Smooth muscle cell (in vitro differentiated cells): ENCODE measurements at regions not wholly inside any gene's neighbourhood (a gene's known extent, or its start where the extent isn't known, plus 50 kb on each side); places are given as distances from the start of the nearest gene placed in this dataset.

Experiments
- DNase-seq: peaks from one replicate; lab custom pipeline; 2025; ENCODE audit not compliant: unreplicated experiment; lab: John Stamatoyannopoulos, UW
- H2AFZ ChIP-seq: fragments of 200-600 bp; sonication (generic); 2 replicates; pipeline ENCODE4 v1.6.0; 2016; ENCODE audit warnings: antibody characterized with exemption, low read depth, mild to moderate bottlenecking
- H3F3A ChIP-seq: fragments of 200-600 bp; sonication (generic); 2 replicates; pipeline ENCODE4 v1.6.0; 2017; ENCODE audit warnings: antibody characterized with exemption, low read depth
- H3K27ac ChIP-seq: fragments of 200-600 bp; sonication (generic); 2 replicates; pipeline ENCODE4 v1.5.1; 2016; ENCODE audit warnings: low read depth, mild to moderate bottlenecking
- H3K27me3 ChIP-seq: fragments of 200-600 bp; sonication (generic); 2 replicates; pipeline ENCODE4 v1.6.1; 2016; ENCODE audit warnings: low read depth, mild to moderate bottlenecking
- H3K36me3 ChIP-seq: fragments of 200-600 bp; sonication (generic); 2 replicates; pipeline ENCODE4 v1.5.1; 2016; ENCODE audit warnings: low read depth
- H3K4me1 ChIP-seq: fragments of 200-600 bp; sonication (generic); 2 replicates; pipeline ENCODE4 v1.5.1; 2016; ENCODE audit warnings: low read depth
- H3K4me2 ChIP-seq: fragments of 200-600 bp; sonication (generic); 2 replicates; pipeline ENCODE4 v1.6.0; 2016; ENCODE audit warnings: mild to moderate bottlenecking
- H3K4me3 ChIP-seq: fragments of 200-600 bp; sonication (generic); 2 replicates; pipeline ENCODE4 v1.5.1; 2016; ENCODE audit warnings: mild to moderate bottlenecking
- H3K79me2 ChIP-seq: fragments of 200-600 bp; sonication (generic); 2 replicates; pipeline ENCODE4 v1.6.0; 2016; ENCODE audit warnings: low read depth, mild to moderate bottlenecking
- H3K9ac ChIP-seq: fragments of 200-600 bp; sonication (generic); 2 replicates; pipeline ENCODE4 v1.6.0; 2016; ENCODE audit warnings: low read depth
- H3K9me3 ChIP-seq: fragments of 200-600 bp; sonication (generic); replicated peaks from 2 replicates; pipeline ENCODE4 v1.5.1; 2016; ENCODE audit warnings: low read depth
- H4K20me1 ChIP-seq: fragments of 200-600 bp; sonication (generic); 2 replicates; pipeline ENCODE4 v1.6.0; 2016; ENCODE audit warnings: low read depth
- WGBS: methylation state at CpG from one replicate; pipeline ENCODE4 v1.1.7; 2016; ENCODE audit warnings: low lambda C conversion rate; 5-methylcytosine and 5-hydroxymethylcytosine counted together
- TF ChIP-seq, protein P1 (sequence below): fragments of 200-600 bp; sonication (generic); IDR thresholded peaks from 2 replicates; pipeline ENCODE4 v1.5.1; 2017; ENCODE audit warnings: borderline replicate concordance, mild to moderate bottlenecking, antibody characterized with exemption; ENCODE audit not compliant: insufficient read depth, poor library complexity, severe bottlenecking

DNA sequence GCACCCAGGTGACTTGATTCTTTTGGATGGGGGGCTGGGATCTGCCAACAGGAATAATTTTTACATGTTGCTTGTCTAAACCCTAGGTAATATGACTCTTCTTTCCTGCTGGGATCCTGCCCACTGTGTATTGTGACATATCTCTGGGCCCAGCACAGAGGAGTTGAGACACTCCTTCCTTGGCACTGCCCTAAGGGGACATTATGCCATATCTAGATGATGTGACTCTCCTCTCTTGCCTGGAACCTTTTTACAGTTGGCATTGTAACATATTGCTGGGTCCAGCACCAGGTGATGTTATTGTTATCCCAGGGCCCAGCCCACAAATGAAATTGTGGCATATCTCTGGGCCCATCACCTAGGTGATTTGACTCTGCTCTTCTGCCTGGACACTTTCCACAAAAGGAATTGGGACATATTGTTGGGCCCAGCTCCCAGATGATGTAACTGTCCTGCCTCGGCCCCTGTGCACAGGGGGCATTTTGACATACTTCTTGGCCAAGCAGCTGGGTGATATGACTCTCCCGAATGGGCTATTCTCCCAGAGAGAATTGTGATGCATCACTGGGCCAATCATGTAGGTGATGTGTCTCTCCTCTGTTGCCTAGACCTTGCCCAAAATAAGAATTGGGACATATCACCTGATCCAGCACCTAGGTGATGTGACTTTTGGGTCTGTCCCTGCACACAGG, 1837.7 kb downstream of the TP53TG3F start:
- Histone ChIP-seq H3K4me3 (no peak overlapping the region), H3K27ac (no peak overlapping the region), H2AFZ (no peak overlapping the region), H4K20me1 (no peaks in the 10 kb centered on the region), H3K4me2 (no peak overlapping the region), H3K4me1 (no peaks in the 10 kb centered on the region), H3K9me3 (peaks cover 4% of the 10 kb centered on the region), H3K36me3 (no peaks in the 10 kb centered on the region), H3F3A (no peaks in the 10 kb centered on the region), H3K27me3 (no peaks in the 10 kb centered on the region), H3K79me2 (no peaks in the 10 kb centered on the region), H3K9ac (no peak overlapping the region)
- TF ChIP-seq, protein P1, sequence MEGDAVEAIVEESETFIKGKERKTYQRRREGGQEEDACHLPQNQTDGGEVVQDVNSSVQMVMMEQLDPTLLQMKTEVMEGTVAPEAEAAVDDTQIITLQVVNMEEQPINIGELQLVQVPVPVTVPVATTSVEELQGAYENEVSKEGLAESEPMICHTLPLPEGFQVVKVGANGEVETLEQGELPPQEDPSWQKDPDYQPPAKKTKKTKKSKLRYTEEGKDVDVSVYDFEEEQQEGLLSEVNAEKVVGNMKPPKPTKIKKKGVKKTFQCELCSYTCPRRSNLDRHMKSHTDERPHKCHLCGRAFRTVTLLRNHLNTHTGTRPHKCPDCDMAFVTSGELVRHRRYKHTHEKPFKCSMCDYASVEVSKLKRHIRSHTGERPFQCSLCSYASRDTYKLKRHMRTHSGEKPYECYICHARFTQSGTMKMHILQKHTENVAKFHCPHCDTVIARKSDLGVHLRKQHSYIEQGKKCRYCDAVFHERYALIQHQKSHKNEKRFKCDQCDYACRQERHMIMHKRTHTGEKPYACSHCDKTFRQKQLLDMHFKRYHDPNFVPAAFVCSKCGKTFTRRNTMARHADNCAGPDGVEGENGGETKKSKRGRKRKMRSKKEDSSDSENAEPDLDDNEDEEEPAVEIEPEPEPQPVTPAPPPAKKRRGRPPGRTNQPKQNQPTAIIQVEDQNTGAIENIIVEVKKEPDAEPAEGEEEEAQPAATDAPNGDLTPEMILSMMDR: no peak
- WGBS: 67% methylated on average over 2 of the region's 2 CpGs
- no peak for DNase-seq

DNA sequence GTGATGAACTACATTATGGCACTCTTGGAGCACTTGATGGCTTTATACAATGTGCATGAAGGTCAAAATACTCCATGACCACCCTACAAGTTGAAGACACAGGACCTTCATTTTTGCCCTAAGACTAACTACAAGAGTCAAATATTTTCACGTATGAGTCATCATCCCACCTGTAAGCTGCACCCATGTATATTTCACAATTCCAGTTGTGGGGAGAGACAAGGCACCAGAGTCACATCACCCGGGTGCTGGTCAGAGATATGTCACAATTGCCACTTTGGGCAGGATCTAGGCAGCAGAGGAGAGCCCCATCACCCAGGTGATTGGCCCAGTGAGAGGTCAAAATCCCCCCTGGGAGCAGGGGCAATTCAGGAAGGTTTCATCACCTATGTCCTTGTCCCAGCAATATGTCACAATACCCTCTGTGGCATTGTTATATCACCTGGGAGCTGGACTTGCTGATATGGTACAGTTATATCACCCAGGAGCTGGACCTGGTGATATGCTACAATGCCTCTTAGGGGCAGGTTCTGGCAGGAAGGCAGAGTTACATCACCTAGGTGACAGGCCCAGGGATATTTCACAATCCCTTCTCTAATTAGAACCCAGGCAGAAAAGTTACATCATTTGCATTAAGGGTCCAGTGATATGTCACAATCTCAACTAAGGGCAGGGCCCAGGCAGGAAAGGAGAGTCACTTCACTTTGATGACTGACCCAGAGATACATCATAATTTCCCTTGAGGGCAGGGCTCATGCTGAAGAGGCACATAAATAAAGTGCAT, 1839.2 kb downstream of the TP53TG3F start:
- H3K36me3 ChIP-seq: no peaks in the 10 kb centered on the region
- 58% methylated on average over 2 of the region's 2 CpGs for WGBS
- no peak overlapping the region for H3K27ac ChIP-seq
- no peaks in the 10 kb centered on the region for H4K20me1 ChIP-seq
- H3K79me2 ChIP-seq: no peaks in the 10 kb centered on the region
- TF ChIP-seq, protein P1: no peak
- H3K4me3 ChIP-seq: no peak overlapping the region
- no peak overlapping the region for H3K4me2 ChIP-seq
- no peak for DNase-seq
- H3K27me3 ChIP-seq: no peaks in the 10 kb centered on the region
- no peak overlapping the region for H2AFZ ChIP-seq
- no peaks in the 10 kb centered on the region for H3F3A ChIP-seq
- H3K9ac ChIP-seq: no peak overlapping the region
- H3K9me3 ChIP-seq: no peaks in the 10 kb centered on the region
- no peaks in the 10 kb centered on the region for H3K4me1 ChIP-seq

DNA sequence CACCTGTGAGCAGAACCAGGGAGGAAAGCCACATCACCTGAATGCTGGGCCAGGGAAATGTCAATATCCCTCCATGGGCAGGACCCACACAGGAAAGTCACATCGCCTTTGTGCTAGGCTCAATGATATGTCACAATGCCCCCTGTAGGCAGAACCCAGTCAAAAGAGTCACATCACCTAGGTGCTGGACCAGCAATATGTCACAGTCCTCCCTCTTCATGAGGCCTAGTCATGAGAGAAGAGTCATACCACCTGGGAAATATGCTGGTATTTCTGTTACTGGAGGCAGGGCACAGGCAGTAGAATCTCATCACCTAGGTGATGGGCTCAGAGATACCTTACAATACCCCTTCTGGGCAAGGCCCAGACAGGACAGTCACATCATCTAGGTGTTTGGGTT, 1843.4 kb downstream of the TP53TG3F start:
- Histone ChIP-seq H3K79me2 (no peaks in the 10 kb centered on the region), H4K20me1 (no peaks in the 10 kb centered on the region), H3K9ac (no peak overlapping the region), H3K4me1 (no peaks in the 10 kb centered on the region), H3K9me3 (no peaks in the 10 kb centered on the region), H3K4me2 (no peak overlapping the region), H3F3A (no peaks in the 10 kb centered on the region), H3K27me3 (no peaks in the 10 kb centered on the region), H3K27ac (no peak overlapping the region), H3K36me3 (no peaks in the 10 kb centered on the region), H2AFZ (no peak overlapping the region), H3K4me3 (no peak overlapping the region)
- 50% methylated on average over 1 of the region's 1 CpG for WGBS
- no peak for DNase-seq
- TF ChIP-seq, protein P1: no peak
